KG1 (cell line): ENCODE measurements at regions not wholly inside any gene's neighbourhood (a gene's known extent, or its start where the extent isn't known, plus 50 kb on each side); places are given as distances from the start of the nearest gene placed in this dataset.

Experiments used
- DNase-seq: peaks from one replicate; lab custom pipeline; 2025; lab: John Stamatoyannopoulos, UW

DNA sequence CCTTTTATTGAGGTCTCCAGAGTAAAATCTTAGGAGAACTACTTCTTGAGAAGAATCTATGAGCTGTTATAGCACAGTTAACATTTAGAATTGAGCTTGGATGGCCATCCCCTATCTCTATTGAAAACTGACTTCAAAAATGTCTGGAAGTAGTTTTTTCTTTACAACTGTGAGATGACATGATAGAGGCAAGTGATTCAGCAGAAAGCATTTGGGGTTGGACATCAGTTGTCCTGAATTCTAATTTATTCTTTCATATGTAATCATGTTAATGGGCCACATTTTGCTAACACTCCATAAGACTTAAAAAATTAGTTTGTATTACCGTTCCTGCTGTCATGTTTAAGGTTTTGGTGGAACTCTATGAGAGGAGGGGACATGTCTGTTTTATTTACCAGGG is 237.0 kb upstream of the SLC14A2 start:
- DNase-seq: no peak

DNA sequence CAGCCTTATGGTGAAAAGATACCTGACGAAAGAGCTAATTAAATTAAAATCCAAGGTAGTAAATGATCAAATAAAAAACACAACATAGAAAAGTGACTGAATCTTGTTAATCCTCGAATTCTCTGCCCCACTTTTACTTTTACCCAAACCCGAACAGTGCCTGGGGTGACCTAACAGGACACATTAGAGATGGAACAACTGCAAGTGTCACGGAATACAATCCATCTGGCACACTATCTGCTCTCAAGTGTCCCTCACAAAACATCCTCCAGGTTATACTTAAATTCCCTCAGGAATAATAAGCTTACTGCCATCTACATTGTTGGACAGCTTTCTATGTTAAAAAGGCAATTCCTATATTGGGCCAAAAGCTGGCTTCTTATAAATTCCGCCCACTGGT is 236.3 kb upstream of the SLC14A2 start:
- no peak for DNase-seq

DNA sequence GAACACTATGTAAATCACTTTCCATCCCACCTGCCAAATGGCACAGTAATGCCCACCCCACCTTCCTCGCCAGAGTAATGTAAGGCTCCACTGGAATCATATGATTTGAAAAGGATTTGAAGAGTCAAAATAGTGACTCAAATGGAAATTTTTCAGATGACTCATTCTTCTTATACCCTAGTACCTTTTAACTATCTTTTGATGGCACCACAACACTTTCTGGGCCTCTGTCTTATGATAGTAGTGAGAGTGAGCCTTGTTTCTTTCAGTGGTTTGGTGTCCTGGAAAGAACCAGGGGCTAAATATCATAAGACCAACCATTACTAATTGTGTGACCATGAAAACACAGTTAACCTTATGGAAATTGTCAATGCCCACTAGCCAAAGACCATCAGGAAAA is 235.4 kb upstream of the SLC14A2 start:
- DNase-seq: no peak

DNA sequence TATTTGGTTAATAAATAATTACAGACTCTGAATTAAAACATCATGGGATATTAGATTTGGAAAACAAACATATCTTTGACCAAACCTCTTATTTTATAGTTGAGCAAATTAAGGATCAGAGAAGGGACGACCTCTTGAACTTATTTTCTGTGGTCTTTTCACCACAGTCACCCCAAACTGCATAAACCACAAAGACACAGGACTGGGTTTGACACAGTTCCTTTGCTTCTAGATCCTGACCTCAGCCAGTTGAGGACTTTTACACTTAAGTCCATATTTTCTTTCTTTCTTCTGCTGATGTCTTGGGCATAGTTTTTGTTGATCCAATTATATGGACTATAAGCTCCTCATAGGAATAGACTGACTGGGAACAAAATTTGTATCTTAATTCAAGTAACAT is 234.0 kb upstream of the SLC14A2 start:
- peak; percentile 26 for DNase-seq

DNA sequence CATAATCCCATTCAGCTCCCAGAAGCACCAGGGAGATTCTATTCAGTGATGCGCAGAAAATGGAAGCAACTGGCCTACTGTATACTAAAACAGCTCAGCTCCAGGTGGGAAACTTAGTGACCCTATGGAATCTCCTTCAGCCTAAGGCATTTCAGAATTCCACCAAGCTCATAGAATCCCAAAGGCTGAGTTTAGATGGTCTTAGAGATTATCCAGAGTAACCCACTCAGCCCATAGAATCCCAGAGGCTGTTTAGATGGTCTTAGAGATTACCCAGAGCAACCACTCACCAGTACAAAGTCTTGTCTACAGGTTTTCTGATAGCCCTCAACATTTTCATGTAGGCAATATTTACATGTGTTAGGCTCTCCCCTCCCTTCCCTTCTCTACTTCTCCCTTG is 232.0 kb upstream of the SLC14A2 start:
- DNase-seq: no peak

DNA sequence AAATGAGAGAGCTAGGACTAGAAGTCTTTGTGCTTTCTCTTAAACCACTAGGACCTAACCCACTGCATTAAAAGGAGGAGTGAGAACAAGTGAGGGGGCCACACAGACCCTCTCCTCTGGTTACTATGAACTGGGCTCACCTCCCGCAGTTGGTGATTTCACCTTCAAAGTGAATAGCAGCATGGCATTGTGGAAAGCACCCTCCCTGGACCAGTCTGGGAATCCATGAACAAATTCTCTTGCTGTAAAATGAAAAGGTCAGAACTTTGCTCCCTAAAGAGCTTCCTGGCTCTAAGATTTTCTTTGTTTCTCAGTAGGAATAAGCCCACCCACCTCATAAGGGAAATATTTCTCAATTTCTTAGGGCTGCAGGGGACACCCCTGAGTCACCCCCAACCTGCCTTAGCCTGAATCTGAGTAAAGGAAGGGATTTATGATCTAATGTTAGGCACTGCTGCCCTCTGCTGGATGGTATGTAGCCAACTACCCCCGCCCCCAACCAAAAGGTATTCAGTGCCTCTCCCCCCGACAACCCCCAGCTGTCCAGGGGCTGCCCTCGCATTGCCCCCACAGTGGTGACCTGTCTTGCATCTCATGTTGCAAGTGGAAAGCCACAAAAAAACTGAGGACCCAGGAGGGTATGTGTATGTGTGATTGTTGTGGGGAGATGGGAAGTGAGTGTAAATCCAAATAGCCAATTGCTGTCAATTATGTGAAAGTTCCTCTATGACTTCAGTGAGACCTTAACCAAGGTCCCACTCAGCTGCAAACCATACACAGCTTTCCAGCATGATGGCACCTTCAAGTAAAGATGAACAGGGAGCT is 230.9 kb upstream of the SLC14A2 start:
- peak; percentile 47 for DNase-seq

DNA sequence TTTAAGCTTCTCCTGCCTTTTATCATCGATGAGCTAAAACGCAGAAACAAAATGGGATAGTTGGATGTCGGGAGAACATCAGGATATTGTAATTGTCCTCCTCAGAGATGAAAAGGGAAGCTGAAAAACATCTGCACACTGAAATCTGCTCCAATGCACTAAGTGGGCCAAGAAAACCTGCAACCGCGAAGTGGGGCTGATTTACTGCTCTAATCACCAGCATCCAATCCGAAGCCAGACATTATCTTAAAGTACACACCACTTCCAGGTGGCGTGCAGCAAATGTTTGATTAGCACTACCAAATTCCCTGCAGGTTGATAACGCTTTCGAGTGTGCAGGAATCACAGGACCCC is 230.3 kb upstream of the SLC14A2 start:
- DNase-seq: no peak

DNA sequence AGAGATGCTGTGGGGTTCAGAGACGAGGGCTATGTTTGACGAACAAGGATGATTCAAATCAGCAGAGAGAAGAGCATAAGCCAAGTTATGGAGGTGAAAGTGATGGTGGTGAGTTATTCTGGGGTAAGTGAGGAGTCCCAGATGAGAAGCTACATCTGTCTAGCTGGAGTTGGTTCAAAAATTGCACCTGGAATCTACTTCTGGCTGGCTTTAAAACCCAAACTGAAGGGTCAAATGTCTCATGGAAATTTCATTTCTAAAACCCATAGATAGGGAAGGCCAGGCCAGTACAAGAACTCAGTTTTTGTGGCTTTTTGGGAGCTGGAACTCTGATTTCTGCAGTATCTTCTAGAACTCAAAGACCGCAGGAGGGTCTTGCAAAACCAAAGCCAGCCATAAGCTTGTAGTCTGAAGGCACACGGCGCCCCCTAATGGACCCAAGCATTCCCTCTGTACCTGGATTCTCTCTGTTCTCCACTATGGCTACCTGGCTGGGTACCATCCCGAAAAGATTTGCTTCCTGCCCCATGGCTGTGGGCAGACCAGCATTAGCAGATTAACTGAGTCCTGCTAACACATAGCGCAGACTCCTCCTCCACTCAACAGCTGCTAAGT is 229.1 kb upstream of the SLC14A2 start:
- DNase-seq: no peak

DNA sequence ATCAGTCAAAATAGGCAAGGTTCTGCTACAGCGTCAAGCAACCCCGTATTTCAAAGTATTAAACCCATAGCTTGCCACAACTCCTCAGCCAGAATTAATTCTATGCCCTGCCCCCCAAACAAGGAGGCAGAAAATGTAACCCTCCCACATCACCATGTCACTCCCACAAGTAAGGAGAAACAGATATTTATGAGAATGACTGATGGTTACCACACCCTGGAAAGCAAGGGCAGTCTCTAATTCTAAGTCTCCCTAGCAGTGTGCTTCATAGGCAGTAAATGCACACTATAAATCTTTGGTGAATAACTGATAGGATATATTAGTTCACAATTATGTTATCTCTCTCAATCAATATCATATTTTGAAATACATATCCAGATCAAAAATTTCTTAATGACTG is 228.0 kb upstream of the SLC14A2 start:
- no peak for DNase-seq

DNA sequence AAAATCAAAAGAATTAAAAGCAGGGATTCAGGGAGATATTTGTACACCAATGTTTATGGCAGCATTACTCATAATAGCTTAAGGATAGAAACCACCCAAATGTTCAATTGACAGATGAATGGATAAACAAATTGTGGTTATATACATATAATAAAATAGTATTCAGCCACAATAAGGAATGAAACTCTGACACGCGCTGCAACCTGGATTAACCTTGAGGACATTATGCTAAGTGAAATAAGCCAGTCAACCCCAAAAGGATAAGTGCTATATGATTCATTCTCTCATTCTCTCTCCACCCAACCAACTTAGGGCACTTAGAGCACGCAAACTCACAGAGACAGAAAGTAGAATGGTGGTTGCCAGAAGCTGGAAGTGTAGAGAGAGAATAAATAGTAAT is 216.8 kb upstream of the SLC14A2 start:
- DNase-seq: no peak

DNA sequence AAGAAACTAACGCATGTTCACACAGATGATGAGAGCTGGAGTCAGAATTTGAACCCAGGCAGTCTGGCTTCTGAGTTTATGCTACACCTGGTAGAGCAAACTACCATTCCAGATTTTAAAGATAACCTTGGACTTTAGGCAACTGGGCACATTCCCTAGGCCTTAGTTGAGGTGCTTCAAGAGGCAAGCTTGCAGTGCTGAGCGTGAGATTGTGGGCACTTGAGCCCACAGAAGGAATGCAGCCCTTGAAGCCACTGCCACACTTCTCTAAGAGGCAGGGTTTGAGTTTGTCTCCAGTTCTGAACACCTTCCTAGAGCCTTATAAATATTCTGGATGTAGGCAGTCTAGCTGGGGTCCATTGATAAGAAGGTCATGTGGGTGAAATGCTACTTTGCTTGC is 216.1 kb upstream of the SLC14A2 start:
- DNase-seq: no peak

DNA sequence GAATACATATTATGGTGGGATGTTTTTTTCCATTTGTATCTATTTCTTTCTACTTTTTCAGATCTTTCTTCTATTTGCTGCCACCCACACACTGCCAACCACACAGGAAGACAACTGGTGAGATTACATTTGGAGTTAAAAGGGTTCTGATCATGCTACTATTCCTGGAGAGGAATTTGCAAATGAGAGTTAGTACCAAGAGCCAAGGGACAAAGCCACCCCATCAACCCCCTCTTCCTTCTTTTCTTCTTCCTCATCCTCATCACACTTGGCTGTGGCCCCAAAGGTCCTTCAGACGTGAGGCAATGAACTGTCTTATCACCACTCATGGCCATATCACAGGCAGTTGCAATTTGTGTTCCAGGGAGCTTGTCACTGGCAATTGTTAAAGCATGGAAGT is 215.6 kb upstream of the SLC14A2 start:
- no peak for DNase-seq

DNA sequence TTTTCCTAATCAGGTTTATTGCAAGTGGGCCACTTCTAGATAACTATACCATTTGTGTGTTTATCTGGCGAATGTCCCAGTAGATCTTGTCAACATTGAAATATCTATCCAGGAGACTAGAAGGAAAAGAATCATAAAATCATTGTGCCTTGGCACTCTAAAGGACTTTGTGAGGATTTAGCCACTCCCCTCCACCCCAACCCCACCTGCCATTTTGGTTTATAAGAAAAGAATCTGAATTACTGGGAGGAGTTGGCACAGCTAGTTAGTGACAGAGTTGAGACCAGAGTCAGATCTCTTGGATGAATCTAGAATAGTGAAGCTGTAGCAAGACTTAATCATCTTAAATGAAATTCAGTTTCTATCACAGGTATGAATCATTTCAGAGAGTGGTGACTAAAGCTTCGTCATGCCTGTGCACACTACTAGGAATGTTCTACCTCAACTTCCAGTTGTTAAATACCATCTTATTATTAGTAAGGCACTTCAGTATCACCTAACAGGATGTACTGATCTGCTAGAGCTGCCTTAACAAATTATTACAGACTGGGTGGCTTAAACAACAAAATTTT is 212.7 kb upstream of the SLC14A2 start:
- no peak for DNase-seq

DNA sequence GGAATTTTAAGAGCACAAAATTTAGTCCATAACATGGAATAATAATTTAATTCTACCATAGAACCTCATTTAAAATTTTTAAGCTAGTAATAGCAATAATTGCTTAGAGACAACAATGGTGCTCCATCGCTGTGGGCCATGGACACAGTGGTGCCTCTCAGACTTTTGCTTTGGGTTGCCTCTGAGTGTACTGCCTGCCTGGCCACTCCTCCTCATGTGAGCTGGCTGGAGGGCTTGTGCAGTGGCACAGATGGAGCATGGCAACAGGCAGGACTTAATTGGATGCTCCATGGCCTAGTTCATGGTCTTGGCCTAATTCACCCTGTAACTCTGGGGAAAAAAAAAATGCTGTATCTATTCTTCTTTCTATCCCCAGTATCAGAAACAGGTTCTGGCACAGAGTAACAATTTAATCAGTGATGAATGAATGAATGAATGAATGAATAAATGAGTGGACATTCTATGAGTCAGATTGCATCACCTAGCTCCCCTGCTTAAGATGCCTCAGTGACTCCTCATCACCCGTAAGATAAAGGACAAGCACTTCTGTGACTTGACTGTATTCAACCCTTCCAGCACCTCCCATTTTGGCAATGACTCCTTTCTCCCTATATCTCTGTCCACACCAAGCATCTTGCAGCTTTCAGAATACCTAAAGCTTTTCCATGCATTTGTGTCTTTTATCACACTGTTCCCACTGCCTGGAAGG is 211.8 kb upstream of the SLC14A2 start:
- no peak for DNase-seq

DNA sequence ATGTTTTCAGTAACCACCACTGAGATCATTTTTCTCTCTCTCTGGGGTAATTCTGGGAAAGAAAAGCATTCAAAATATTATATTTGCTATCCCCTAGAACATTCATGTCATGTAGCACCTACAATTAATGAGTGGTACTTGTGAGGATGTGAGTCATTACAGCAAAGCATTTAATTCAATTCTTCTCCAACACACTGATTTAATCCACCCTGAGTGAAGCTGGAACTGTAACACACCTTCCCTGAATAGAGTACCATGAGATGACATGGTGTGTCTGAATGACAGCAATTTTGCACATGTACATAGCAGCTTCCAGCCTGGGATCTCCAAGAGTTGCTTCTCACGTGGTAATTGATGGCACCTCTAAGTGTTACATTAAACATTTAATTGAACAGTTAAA is 207.1 kb upstream of the SLC14A2 start:
- no peak for DNase-seq

DNA sequence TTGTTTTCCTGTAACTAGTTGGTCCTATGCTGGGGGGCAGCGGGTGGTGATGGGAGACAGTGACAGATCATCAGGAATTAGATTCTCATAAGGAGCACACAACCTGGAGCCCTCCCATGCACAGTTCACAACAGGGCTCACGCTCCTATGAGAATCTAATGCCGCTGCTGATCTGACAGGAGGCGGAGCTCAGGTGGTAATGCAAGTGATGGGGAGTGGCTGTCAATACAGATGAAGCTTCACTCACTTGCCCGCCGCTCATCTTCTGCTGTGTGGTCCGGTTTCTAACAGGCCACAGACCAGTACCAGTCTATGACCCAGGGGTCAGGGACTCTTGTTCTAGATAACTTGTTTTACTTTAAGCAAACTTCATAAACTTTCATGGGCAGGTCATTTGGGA is 205.3 kb upstream of the SLC14A2 start:
- DNase-seq: no peak

DNA sequence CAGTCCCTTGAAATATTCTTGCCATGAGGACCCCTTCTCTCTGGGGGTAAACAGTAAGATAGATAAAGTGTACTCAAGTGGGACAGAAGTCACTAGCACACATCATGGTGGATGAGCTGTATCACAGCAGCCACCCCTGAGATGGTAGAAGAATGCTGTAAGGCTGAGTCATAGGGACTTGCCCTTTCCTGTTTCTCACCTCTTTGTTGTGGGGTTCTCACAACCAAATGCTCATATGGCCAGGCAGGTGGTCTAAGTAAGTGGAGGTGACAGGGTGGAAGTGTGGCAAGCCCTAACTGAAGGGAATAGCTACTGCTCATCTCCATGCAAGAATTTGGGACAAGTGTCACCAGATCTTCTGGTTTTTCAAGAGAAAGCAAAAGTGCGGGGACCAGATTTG is 202.7 kb upstream of the SLC14A2 start:
- DNase-seq: no peak

DNA sequence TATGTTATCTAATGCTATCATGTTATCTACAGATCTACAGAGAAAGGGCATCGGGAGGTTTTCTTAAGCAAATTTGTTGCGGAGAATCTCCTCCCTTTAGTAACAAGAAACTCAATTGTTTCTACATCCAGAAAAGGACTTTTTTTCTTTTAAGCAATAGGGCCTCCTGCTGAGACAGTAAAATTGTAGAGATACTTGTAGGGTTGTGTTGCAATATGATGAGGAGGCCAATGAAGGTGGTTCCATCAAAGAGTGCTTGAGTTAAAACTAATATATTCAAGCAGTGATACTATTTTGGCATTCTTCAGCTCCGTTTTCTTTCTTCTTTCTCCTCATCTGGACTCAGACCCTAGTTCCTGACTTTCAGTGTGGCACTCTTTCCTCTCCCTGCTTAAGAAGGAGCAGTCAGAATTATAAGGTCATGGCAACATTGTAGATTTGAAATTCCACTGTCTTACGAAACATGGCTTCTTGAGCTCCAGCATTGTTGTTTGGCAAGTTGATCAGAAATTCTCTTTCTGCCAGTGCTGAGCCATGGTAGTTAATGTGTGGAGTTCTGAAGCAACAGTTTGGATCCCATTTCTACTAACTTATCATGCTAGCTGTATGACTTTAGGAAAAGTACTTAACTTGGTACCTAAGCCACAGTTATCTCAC is 202.0 kb upstream of the SLC14A2 start:
- DNase-seq: no peak

DNA sequence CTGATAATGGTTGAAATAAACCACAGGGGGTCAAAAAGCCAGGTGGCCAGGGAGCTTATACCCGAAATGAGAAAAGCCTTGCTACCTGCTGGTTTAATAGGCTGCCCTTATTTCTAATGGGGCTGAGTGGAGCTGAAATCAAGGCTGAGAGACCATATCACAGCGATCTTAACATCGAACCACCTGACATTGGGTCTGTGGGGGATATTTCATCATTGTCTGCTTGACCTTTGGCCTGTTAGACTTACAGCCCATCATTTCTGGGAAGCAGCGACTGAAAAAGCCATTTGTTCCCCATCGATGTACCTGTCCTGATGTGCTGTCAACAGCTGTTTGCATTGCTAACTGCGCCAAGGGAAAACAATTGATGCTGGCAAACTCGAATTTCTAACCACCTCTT is 199.7 kb upstream of the SLC14A2 start:
- no peak for DNase-seq

DNA sequence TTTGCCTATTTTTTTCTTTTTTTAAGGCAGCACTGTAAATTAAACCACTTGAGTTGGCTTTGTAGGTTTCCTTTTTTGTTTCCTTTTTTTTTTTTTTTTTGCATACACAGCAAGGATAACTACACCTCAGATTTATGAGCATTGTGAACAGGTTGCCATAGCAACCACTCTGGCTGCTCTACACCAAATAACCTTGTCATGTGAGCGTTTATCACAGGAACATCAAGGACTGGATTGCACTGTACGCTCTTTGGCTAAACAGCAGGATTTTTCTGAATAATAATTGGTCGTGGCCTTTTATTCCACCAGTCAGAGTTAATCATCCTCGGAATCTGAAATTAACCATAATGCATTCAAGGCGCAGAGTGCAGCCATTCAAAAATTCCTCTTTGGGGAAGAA is 199.1 kb upstream of the SLC14A2 start:
- DNase-seq: no peak

DNA sequence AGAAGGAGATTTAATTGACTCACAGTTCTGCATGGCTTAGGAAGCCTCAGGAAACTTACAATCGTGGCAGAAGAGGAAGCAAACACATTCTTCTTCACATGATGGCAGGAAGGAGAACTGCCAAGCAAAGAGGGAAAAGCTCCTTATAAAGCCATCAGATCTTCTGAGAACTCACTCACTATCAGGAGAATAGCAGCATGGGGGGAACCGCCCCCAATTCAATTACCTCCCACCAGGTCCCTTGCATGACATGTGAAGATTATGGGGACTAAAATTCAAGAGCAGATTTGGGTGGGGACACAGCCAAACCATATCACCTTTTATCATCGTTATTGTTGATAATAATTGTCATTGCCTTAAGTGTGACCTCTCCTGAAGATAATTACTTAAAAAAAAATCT is 197.9 kb upstream of the SLC14A2 start:
- DNase-seq: no peak

DNA sequence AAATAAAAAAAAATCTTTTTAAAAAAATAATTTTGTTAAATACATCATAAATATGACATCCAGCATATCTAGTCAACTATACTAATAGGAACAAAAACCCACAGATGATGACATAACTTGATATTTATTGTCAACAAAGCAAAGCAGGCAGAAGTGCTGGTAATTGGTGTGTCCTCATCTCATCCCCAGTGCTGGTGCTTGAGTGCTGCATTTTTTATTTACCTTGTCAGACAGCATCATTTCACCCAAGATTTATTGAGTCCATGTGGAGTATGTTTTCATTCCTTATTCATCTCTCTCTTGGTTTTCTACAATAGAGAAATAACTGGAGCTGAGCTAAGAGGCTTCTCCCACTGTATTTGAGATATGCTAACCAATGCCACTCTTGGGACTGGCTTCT is 191.6 kb upstream of the SLC14A2 start:
- DNase-seq: no peak

DNA sequence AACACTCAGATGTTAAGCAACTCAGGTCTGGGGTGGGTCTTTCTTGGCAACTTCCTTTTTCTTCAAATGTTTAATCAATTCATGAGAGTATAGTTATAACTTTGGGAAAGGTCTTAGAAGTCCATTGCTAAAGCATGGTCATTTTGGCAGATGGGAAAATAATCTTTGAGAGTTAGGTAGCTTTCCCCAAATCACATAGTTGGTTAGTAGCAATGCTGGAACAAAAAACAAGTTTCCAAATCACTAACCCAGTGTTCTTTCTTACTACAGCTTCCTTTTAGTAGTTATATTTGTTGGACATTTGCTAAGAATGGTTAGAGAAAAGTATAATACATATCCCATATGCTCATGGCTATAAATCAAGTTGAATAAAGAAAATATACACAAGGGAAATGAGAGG is 185.2 kb upstream of the SLC14A2 start:
- DNase-seq: no peak
